Uterus (tissue), 2 donors: ENCODE measurements at regions not wholly inside any gene's neighbourhood (a gene's known extent, or its start where the extent isn't known, plus 50 kb on each side); places are given as distances from the start of the nearest gene placed in this dataset.

Experiments
- CTCF ChIP-seq, 4 experiments: fragments of 200-600 bp in 2 of 4; fragments of 450-650 bp in 2 of 4; sonication (generic) in 2 of 4; IDR thresholded peaks; one replicate each; pipeline ENCODE4 v1.5.1; 2016 to 2019; ENCODE audit warnings: antibody characterized with exemption in 4 of 4, mild to moderate bottlenecking in 2 of 4, moderate library complexity in 1 of 4
- POLR2A ChIP-seq, 2 donors: fragments of 450-650 bp; IDR thresholded peaks; one replicate each; pipeline ENCODE4 v1.6.1; 2016; ENCODE audit warnings: antibody characterized with exemption in 2 of 2, mild to moderate bottlenecking in 1 of 2, moderate library complexity in 1 of 2

GRCh38 chr4:34202154-34202553 lies 2042.2 kb downstream of the ARAP2 start:
- TF ChIP-seq CTCF (IDR thresholded peaks at IDR 0.05) (no peak), POLR2A (IDR thresholded peaks at IDR 0.05) (no peak)
